ENCODE measurements at regions not wholly inside any gene's neighbourhood (a gene's known extent, or its start where the extent isn't known, plus 50 kb on each side); places are given as distances from the start of the nearest gene placed in this dataset.

GRCh38 chr16:79430191-79430678 is 170.3 kb downstream of the MAF start:
- no peak overlapping the region for H3K4me3 ChIP-seq (ENCODE audit: low read depth, low read length)
- no peak for TF ChIP-seq CTCF (IDR thresholded peaks at IDR 0.05; ENCODE audit: low read depth, low read length, missing control alignments)
- no peak for DNase-seq (ENCODE audit: low read depth)

GRCh38 chr16:79429381-79430190 is 171.0 kb downstream of the MAF start:
- no peak for TF ChIP-seq CTCF (IDR thresholded peaks at IDR 0.05; ENCODE audit: low read depth, low read length, missing control alignments)
- no peak overlapping the region for H3K4me3 ChIP-seq (ENCODE audit: low read depth, low read length)
- DNase-seq (ENCODE audit: low read depth): no peak

- no peak for DNase-seq (ENCODE audit: low read depth)
- TF ChIP-seq CTCF (IDR thresholded peaks at IDR 0.05; ENCODE audit: low read depth, low read length, missing control alignments): no peak
Measured at GRCh38 chr16:79426663-79427062, 173.9 kb downstream of the MAF start.

GRCh38 chr16:79422064-79422463 is 178.5 kb downstream of the MAF start:
- DNase-seq (ENCODE audit: low read depth): no peak
- no peak for TF ChIP-seq CTCF (IDR thresholded peaks at IDR 0.05; ENCODE audit: low read depth, low read length, missing control alignments)
- no peak overlapping the region for H3K4me3 ChIP-seq (ENCODE audit: low read depth, low read length)

More at GRCh38 chr16:79426663-79427062, 173.9 kb downstream of the MAF start:
- H3K4me3 ChIP-seq (ENCODE audit: low read depth, low read length): no peak overlapping the region

GRCh38 chr16:79421126-79421525 is 179.4 kb downstream of the MAF start:
- H3K4me3 ChIP-seq (ENCODE audit: low read depth, low read length): no peak overlapping the region
- TF ChIP-seq CTCF (IDR thresholded peaks at IDR 0.05; ENCODE audit: low read depth, low read length, missing control alignments): no peak
- DNase-seq (ENCODE audit: low read depth): no peak

- TF ChIP-seq CTCF (IDR thresholded peaks at IDR 0.05; ENCODE audit: low read depth, low read length, missing control alignments): no peak
- H3K4me3 ChIP-seq (ENCODE audit: low read depth, low read length): no peak overlapping the region
- DNase-seq (ENCODE audit: low read depth): no peak
Measured at GRCh38 chr16:79420493-79420892, 180.0 kb downstream of the MAF start.

GRCh38 chr16:79419148-79419547 is 181.4 kb downstream of the MAF start:
- DNase-seq (ENCODE audit: low read depth): no peak
- no peak for TF ChIP-seq CTCF (IDR thresholded peaks at IDR 0.05; ENCODE audit: low read depth, low read length, missing control alignments)
- no peak overlapping the region for H3K4me3 ChIP-seq (ENCODE audit: low read depth, low read length)

Data from GM12864 (cell line).